ENCODE measurements at regions not wholly inside any gene's neighbourhood (a gene's known extent, or its start where the extent isn't known, plus 50 kb on each side); places are given as distances from the start of the nearest gene placed in this dataset.

DNA sequence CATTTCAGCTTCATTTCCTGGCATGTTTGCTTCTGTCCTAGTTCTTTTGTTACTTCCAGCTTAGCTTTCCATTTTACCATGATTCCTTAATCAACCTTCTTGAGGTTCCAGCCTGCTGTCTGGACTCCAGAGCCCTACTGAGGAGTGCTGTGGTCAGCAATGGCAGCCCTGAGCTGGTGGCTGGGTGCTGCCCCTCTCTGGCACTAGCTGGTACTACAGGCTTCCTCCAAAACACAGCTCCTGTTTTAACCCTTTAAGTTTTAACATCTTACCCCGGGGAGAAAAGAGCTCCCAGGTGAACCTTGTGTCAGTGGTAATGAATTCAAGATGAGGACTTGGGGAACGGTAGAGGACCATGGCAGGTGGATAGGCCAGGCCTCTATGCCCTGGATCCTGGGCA is 395.5 kb downstream of the TMEM114 start:
- H3K9me3 Mint-ChIP-seq = no peaks in the 10 kb centered on the region; the same call in 2 of the 3 replicates
- ATAC-seq = peak; percentile 77

GRCh38 chr16:8188841-8189240 is 401.5 kb downstream of the TMEM114 start:
- H3F3A ChIP-seq (replicated peaks; ENCODE audit: low read depth) = no peaks in the 10 kb centered on the region
- H3K79me2 ChIP-seq (replicated peaks; ENCODE audit: insufficient read depth) = no peaks in the 10 kb centered on the region
- no peaks in the 10 kb centered on the region for H4K20me1 ChIP-seq (replicated peaks; ENCODE audit: insufficient read depth)
- ATAC-seq (no peak), DNase-seq (ENCODE audit: low spot score) (no peak)
- no peaks in the 10 kb centered on the region for H3K9me2 ChIP-seq (ENCODE audit: insufficient read depth)
- H3K36me3 ChIP-seq (ENCODE audit: insufficient read depth) = no peaks in the 10 kb centered on the region
- H2AFZ ChIP-seq = no peak overlapping the region
- no peak overlapping the region for H3K4me2 ChIP-seq
- Mint-ChIP-seq H3K4me1 (peaks cover 3% of the 10 kb centered on the region; the same call in 1 of the 3 replicates), H3K4me3 (no peak overlapping the region), H3K36me3 (ENCODE audit: low read depth) (no peaks in the 10 kb centered on the region), H3K27ac (no peak overlapping the region), H3K9me3 (no peaks in the 10 kb centered on the region), H3K27me3 (ENCODE audit: insufficient read depth, low read depth, poor library complexity) (peaks cover 6% of the 10 kb centered on the region)
- H3K4me3 ChIP-seq = no peak overlapping the region
- H3K27ac ChIP-seq (ENCODE audit: low read depth) = no peak overlapping the region
- H3K4me1 ChIP-seq (ENCODE audit: insufficient read depth) = no peaks in the 10 kb centered on the region
- no peaks in the 10 kb centered on the region for H3K27me3 ChIP-seq (ENCODE audit: insufficient read depth)
- TF ChIP-seq, protein P1, sequence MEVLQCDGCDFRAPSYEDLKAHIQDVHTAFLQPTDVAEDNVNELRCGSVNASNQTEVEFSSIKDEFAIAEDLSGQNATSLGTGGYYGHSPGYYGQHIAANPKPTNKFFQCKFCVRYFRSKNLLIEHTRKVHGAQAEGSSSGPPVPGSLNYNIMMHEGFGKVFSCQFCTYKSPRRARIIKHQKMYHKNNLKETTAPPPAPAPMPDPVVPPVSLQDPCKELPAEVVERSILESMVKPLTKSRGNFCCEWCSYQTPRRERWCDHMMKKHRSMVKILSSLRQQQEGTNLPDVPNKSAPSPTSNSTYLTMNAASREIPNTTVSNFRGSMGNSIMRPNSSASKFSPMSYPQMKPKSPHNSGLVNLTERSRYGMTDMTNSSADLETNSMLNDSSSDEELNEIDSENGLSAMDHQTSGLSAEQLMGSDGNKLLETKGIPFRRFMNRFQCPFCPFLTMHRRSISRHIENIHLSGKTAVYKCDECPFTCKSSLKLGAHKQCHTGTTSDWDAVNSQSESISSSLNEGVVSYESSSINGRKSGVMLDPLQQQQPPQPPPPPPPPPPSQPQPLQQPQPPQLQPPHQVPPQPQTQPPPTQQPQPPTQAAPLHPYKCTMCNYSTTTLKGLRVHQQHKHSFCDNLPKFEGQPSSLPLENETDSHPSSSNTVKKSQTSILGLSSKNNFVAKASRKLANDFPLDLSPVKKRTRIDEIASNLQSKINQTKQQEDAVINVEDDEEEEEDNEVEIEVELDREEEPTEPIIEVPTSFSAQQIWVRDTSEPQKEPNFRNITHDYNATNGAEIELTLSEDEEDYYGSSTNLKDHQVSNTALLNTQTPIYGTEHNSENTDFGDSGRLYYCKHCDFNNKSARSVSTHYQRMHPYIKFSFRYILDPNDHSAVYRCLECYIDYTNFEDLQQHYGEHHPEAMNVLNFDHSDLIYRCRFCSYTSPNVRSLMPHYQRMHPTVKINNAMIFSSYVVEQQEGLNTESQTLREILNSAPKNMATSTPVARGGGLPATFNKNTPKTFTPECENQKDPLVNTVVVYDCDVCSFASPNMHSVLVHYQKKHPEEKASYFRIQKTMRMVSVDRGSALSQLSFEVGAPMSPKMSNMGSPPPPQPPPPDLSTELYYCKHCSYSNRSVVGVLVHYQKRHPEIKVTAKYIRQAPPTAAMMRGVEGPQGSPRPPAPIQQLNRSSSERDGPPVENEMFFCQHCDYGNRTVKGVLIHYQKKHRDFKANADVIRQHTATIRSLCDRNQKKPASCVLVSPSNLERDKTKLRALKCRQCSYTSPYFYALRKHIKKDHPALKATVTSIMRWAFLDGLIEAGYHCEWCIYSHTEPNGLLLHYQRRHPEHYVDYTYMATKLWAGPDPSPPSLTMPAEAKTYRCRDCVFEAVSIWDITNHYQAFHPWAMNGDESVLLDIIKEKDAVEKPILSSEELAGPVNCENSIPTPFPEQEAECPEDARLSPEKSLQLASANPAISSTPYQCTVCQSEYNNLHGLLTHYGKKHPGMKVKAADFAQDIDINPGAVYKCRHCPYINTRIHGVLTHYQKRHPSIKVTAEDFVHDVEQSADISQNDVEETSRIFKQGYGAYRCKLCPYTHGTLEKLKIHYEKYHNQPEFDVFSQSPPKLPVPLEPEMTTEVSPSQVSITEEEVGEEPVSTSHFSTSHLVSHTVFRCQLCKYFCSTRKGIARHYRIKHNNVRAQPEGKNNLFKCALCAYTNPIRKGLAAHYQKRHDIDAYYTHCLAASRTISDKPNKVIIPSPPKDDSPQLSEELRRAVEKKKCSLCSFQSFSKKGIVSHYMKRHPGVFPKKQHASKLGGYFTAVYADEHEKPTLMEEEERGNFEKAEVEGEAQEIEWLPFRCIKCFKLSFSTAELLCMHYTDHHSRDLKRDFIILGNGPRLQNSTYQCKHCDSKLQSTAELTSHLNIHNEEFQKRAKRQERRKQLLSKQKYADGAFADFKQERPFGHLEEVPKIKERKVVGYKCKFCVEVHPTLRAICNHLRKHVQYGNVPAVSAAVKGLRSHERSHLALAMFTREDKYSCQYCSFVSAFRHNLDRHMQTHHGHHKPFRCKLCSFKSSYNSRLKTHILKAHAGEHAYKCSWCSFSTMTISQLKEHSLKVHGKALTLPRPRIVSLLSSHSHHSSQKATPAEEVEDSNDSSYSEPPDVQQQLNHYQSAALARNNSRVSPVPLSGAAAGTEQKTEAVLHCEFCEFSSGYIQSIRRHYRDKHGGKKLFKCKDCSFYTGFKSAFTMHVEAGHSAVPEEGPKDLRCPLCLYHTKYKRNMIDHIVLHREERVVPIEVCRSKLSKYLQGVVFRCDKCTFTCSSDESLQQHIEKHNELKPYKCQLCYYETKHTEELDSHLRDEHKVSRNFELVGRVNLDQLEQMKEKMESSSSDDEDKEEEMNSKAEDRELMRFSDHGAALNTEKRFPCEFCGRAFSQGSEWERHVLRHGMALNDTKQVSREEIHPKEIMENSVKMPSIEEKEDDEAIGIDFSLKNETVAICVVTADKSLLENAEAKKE (CRISPR knock-in tag; IDR thresholded peaks at IDR 0.05) = no peak
- no peak for TF ChIP-seq EZH2 (IDR thresholded peaks at IDR 0.05; ENCODE audit: low read depth, unreplicated experiment)
- no peak for TF ChIP-seq POLR2AphosphoS5 (IDR thresholded peaks at IDR 0.05; ENCODE audit: low read depth)
- TF ChIP-seq EZH2phosphoT487 (IDR thresholded peaks at IDR 0.05; ENCODE audit: unreplicated experiment) = no peak
- TF ChIP-seq ETS1 (IDR thresholded peaks at IDR 0.05) = no peak
- TF ChIP-seq CREB1 (CRISPR knock-in tag; IDR thresholded peaks at IDR 0.05; ENCODE audit: low read depth) = no peak
- TF ChIP-seq STAT1 (IDR thresholded peaks at IDR 0.05; ENCODE audit: unreplicated experiment) = no peak
- no peak for TF ChIP-seq NANOG (IDR thresholded peaks at IDR 0.05; ENCODE audit: borderline replicate concordance)

More for the DNA sequence above, 395.5 kb downstream of the TMEM114 start:
- H4K20me1 ChIP-seq (replicated peaks; ENCODE audit: insufficient read depth) = no peaks in the 10 kb centered on the region
- H3K36me3 ChIP-seq (ENCODE audit: insufficient read depth) = no peaks in the 10 kb centered on the region
- peak; percentile 42 for DNase-seq (ENCODE audit: low spot score)
- H3K27me3 ChIP-seq (ENCODE audit: insufficient read depth) = no peaks in the 10 kb centered on the region
- no peak overlapping the region for H3K27ac ChIP-seq (ENCODE audit: low read depth)
- TF ChIP-seq ETS1 (IDR thresholded peaks at IDR 0.05) = no peak
- TF ChIP-seq, protein P2, sequence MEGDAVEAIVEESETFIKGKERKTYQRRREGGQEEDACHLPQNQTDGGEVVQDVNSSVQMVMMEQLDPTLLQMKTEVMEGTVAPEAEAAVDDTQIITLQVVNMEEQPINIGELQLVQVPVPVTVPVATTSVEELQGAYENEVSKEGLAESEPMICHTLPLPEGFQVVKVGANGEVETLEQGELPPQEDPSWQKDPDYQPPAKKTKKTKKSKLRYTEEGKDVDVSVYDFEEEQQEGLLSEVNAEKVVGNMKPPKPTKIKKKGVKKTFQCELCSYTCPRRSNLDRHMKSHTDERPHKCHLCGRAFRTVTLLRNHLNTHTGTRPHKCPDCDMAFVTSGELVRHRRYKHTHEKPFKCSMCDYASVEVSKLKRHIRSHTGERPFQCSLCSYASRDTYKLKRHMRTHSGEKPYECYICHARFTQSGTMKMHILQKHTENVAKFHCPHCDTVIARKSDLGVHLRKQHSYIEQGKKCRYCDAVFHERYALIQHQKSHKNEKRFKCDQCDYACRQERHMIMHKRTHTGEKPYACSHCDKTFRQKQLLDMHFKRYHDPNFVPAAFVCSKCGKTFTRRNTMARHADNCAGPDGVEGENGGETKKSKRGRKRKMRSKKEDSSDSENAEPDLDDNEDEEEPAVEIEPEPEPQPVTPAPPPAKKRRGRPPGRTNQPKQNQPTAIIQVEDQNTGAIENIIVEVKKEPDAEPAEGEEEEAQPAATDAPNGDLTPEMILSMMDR (conservative IDR thresholded peaks at IDR 0.05; ENCODE audit: low read depth in 2 of 2) = peak; percentile 60 to 65
- H3K79me2 ChIP-seq (replicated peaks; ENCODE audit: insufficient read depth) = no peaks in the 10 kb centered on the region
- Mint-ChIP-seq H3K4me1 (peaks cover 9% of the 10 kb centered on the region; the same call in 2 of the 3 replicates), H3K4me3 (no peak overlapping the region), H3K36me3 (ENCODE audit: low read depth) (no peaks in the 10 kb centered on the region), H3K27ac (no peak overlapping the region), H3K27me3 (ENCODE audit: insufficient read depth, low read depth, poor library complexity) (no peaks in the 10 kb centered on the region)
- no peak overlapping the region for H3K4me3 ChIP-seq
- no peaks in the 10 kb centered on the region for H3K9me2 ChIP-seq (ENCODE audit: insufficient read depth)
- no peak overlapping the region for H2AFZ ChIP-seq
- 0 out of 2 replicates have a peak, but pooled peaks cover 2% of the 10 kb centered on the region for H3K4me1 ChIP-seq (ENCODE audit: insufficient read depth)
- no peak overlapping the region for H3K4me2 ChIP-seq
- no peaks in the 10 kb centered on the region for H3F3A ChIP-seq (replicated peaks; ENCODE audit: low read depth)

All from GM23338 (cell line).